Activated CD4-positive, alpha-beta T cell treated with anti-CD3 and anti-CD28 coated beads, Interleukin-2, amount 10 ng/mL, durations not matched to agents 24 days and 14 days (primary cell): ENCODE measurements at regions not wholly inside any gene's neighbourhood (a gene's known extent, or its start where the extent isn't known, plus 50 kb on each side); places are given as distances from the start of the nearest gene placed in this dataset.
"Not testable (repeated sequence)": the region's sequence is repeated elsewhere in the genome, so short reads cannot be mapped to it uniquely, and the experiment has no call there.

Experiments used
- DNase-seq: peaks from one replicate; pipeline ENCODE4 v3.0.0; 2022
- H3K27ac Mint-ChIP-seq: one replicate; pipeline ENCODE4 v1.8.0; 2022; ENCODE audit warnings: mild to moderate bottlenecking, mixed read lengths
- H3K27me3 Mint-ChIP-seq: one replicate; pipeline ENCODE4 v1.8.0; 2022; ENCODE audit warnings: mixed read lengths
- H3K36me3 Mint-ChIP-seq: one replicate; pipeline ENCODE4 v1.8.0; 2022; ENCODE audit warnings: low read depth, mild to moderate bottlenecking, mixed read lengths
- H3K4me1 Mint-ChIP-seq: one replicate; pipeline ENCODE4 v1.8.0; 2021; ENCODE audit warnings: mixed read lengths
- H3K4me3 Mint-ChIP-seq: one replicate; pipeline ENCODE4 v1.8.0; 2022; ENCODE audit warnings: mild to moderate bottlenecking, moderate library complexity, mixed read lengths
- H3K9me3 Mint-ChIP-seq: one replicate; pipeline ENCODE4 v1.8.0; 2021; ENCODE audit warnings: mixed read lengths
- intact Hi-C: fragments of 100-400 bp; cut with micrococcal nuclease; formaldehyde crosslinking; loops from one replicate; pipeline ENCODE4 v1.15.1; 2023

- no peaks in the 10 kb centered on the region for H3K36me3 Mint-ChIP-seq
- no peak overlapping the region for H3K27ac Mint-ChIP-seq
- intact Hi-C loops, result no loop called here
- no peak overlapping the region for H3K4me3 Mint-ChIP-seq
- no peaks in the 10 kb centered on the region for H3K27me3 Mint-ChIP-seq
- H3K9me3 Mint-ChIP-seq, result no peaks in the 10 kb centered on the region
- no peaks in the 10 kb centered on the region for H3K4me1 Mint-ChIP-seq
- DNase-seq, result no peak
These were observed 1677.7 kb downstream of the OLFM4 start for GRCh38 chr13:54706336-54706735.

GRCh38 chr13:54709546-54709945, 1680.9 kb downstream of the OLFM4 start:
- no peak overlapping the region for H3K4me3 Mint-ChIP-seq
- intact Hi-C loops, result no loop called here

GRCh38 chr13:54733639-54734038, 1705.0 kb downstream of the OLFM4 start:
- DNase-seq, result no peak

More at GRCh38 chr13:54709546-54709945, 1680.9 kb downstream of the OLFM4 start:
- Mint-ChIP-seq H3K27ac (no peak overlapping the region), H3K4me1 (no peaks in the 10 kb centered on the region), H3K27me3 (no peaks in the 10 kb centered on the region), H3K36me3 (no peaks in the 10 kb centered on the region), H3K9me3 (peaks cover 3% of the 10 kb centered on the region)
- no peak for DNase-seq

GRCh38 chr13:54737211-54737610, 1708.6 kb downstream of the OLFM4 start:
- intact Hi-C loops, H3K9me3 Mint-ChIP-seq, H3K4me1 Mint-ChIP-seq, H3K4me3 Mint-ChIP-seq, H3K27ac Mint-ChIP-seq, H3K36me3 Mint-ChIP-seq, H3K27me3 Mint-ChIP-seq, DNase-seq: not testable (repeated sequence)

More at GRCh38 chr13:54733639-54734038, 1705.0 kb downstream of the OLFM4 start:
- Mint-ChIP-seq H3K27me3 (no peaks in the 10 kb centered on the region), H3K9me3 (no peaks in the 10 kb centered on the region), H3K27ac (no peak overlapping the region), H3K4me3 (no peak overlapping the region), H3K36me3 (no peaks in the 10 kb centered on the region), H3K4me1 (no peaks in the 10 kb centered on the region)
- intact Hi-C loops, result no loop called here

GRCh38 chr13:54742984-54743383, 1714.4 kb downstream of the OLFM4 start:
- no peaks in the 10 kb centered on the region for H3K36me3 Mint-ChIP-seq

GRCh38 chr13:54744747-54745146, 1716.1 kb downstream of the OLFM4 start:
- no peak overlapping the region for H3K4me3 Mint-ChIP-seq
- H3K27me3 Mint-ChIP-seq, result no peaks in the 10 kb centered on the region
- DNase-seq, result no peak
- no peaks in the 10 kb centered on the region for H3K36me3 Mint-ChIP-seq
- H3K9me3 Mint-ChIP-seq, result no peaks in the 10 kb centered on the region
- H3K27ac Mint-ChIP-seq, result no peak overlapping the region
- intact Hi-C loops, result no loop called here
- no peaks in the 10 kb centered on the region for H3K4me1 Mint-ChIP-seq

More at GRCh38 chr13:54742984-54743383, 1714.4 kb downstream of the OLFM4 start:
- H3K9me3 Mint-ChIP-seq, result no peaks in the 10 kb centered on the region
- no peak for DNase-seq
- intact Hi-C loops, result no loop called here
- no peak overlapping the region for H3K27ac Mint-ChIP-seq
- no peaks in the 10 kb centered on the region for H3K27me3 Mint-ChIP-seq
- no peak overlapping the region for H3K4me3 Mint-ChIP-seq
- no peaks in the 10 kb centered on the region for H3K4me1 Mint-ChIP-seq

GRCh38 chr13:54750521-54750920, 1721.9 kb downstream of the OLFM4 start:
- Mint-ChIP-seq H3K27me3 (no peaks in the 10 kb centered on the region), H3K27ac (no peak overlapping the region), H3K36me3 (no peaks in the 10 kb centered on the region), H3K9me3 (no peaks in the 10 kb centered on the region), H3K4me3 (no peak overlapping the region), H3K4me1 (no peaks in the 10 kb centered on the region)
- no peak for DNase-seq
- intact Hi-C loops, result no loop called here

- H3K4me3 Mint-ChIP-seq, result no peak overlapping the region
These were observed 1730.2 kb downstream of the OLFM4 start for GRCh38 chr13:54758795-54759194.

GRCh38 chr13:54768214-54768613, 1739.6 kb downstream of the OLFM4 start:
- H3K36me3 Mint-ChIP-seq, result no peaks in the 10 kb centered on the region
- intact Hi-C loops, result no loop called here
- H3K27ac Mint-ChIP-seq, result no peak overlapping the region
- H3K4me1 Mint-ChIP-seq, result no peaks in the 10 kb centered on the region
- H3K27me3 Mint-ChIP-seq, result no peaks in the 10 kb centered on the region
- H3K4me3 Mint-ChIP-seq, result no peak overlapping the region
- DNase-seq, result no peak
- peaks cover 7% of the 10 kb centered on the region for H3K9me3 Mint-ChIP-seq

More at GRCh38 chr13:54758795-54759194, 1730.2 kb downstream of the OLFM4 start:
- no peaks in the 10 kb centered on the region for H3K27me3 Mint-ChIP-seq
- no peak for DNase-seq
- no peaks in the 10 kb centered on the region for H3K36me3 Mint-ChIP-seq
- no peak overlapping the region for H3K27ac Mint-ChIP-seq
- no peaks in the 10 kb centered on the region for H3K4me1 Mint-ChIP-seq
- H3K9me3 Mint-ChIP-seq, result peaks cover 10% of the 10 kb centered on the region
- intact Hi-C loops, result no loop called here

GRCh38 chr13:54775501-54776191, 1747.0 kb downstream of the OLFM4 start:
- no peak overlapping the region for H3K27ac Mint-ChIP-seq
- intact Hi-C loops, result no loop called here
- peaks cover 7% of the 10 kb centered on the region for H3K9me3 Mint-ChIP-seq
- H3K4me1 Mint-ChIP-seq, result no peaks in the 10 kb centered on the region
- no peak for DNase-seq
- H3K4me3 Mint-ChIP-seq, result no peak overlapping the region
- no peaks in the 10 kb centered on the region for H3K36me3 Mint-ChIP-seq
- no peaks in the 10 kb centered on the region for H3K27me3 Mint-ChIP-seq

GRCh38 chr13:54787754-54788153, 1759.1 kb downstream of the OLFM4 start:
- intact Hi-C loops, result no loop called here
- Mint-ChIP-seq H3K9me3 (no peaks in the 10 kb centered on the region), H3K4me1 (no peaks in the 10 kb centered on the region), H3K4me3 (no peak overlapping the region), H3K36me3 (no peaks in the 10 kb centered on the region), H3K27me3 (no peaks in the 10 kb centered on the region), H3K27ac (no peak overlapping the region)
- no peak for DNase-seq

- Mint-ChIP-seq H3K4me1 (no peaks in the 10 kb centered on the region), H3K27me3 (no peaks in the 10 kb centered on the region), H3K27ac (no peak overlapping the region), H3K4me3 (no peak overlapping the region), H3K9me3 (peaks cover 13% of the 10 kb centered on the region), H3K36me3 (no peaks in the 10 kb centered on the region)
- intact Hi-C loops, result no loop called here
- DNase-seq, result no peak
These were observed 1771.1 kb downstream of the OLFM4 start for GRCh38 chr13:54799621-54800226.

- intact Hi-C loops, result no loop called here
- Mint-ChIP-seq H3K36me3 (no peaks in the 10 kb centered on the region), H3K4me1 (no peaks in the 10 kb centered on the region), H3K4me3 (no peak overlapping the region), H3K27ac (no peak overlapping the region), H3K27me3 (no peaks in the 10 kb centered on the region), H3K9me3 (peaks cover 22% of the 10 kb centered on the region)
- no peak for DNase-seq
These were observed 1773.6 kb downstream of the OLFM4 start for GRCh38 chr13:54802226-54802625.

GRCh38 chr13:54805743-54806142, 1777.1 kb downstream of the OLFM4 start:
- no peak for DNase-seq
- H3K27me3 Mint-ChIP-seq, result no peaks in the 10 kb centered on the region
- H3K27ac Mint-ChIP-seq, result no peak overlapping the region
- no peaks in the 10 kb centered on the region for H3K4me1 Mint-ChIP-seq
- H3K36me3 Mint-ChIP-seq, result no peaks in the 10 kb centered on the region
- peaks cover 14% of the 10 kb centered on the region for H3K9me3 Mint-ChIP-seq
- intact Hi-C loops, result no loop called here
- H3K4me3 Mint-ChIP-seq, result no peak overlapping the region
